Neutrophil (primary cell): ENCODE measurements at regions not wholly inside any gene's neighbourhood (a gene's known extent, or its start where the extent isn't known, plus 50 kb on each side); places are given as distances from the start of the nearest gene placed in this dataset.

ENCODE experiments used
- H3K27ac ChIP-seq: fragments of 200-600 bp; sonication (generic); 2 replicates; pipeline ENCODE4 v1.5.1; 2016; ENCODE audit warnings: mild to moderate bottlenecking, moderate library complexity
- H3K27me3 ChIP-seq: fragments of 200-600 bp; sonication (generic); 2 replicates; pipeline ENCODE4 v1.6.0; 2016; ENCODE audit warnings: mild to moderate bottlenecking
- H3K36me3 ChIP-seq: fragments of 200-600 bp; sonication (generic); 2 replicates; pipeline ENCODE4 v1.5.1; 2017
- H3K4me1 ChIP-seq, 2 experiments: fragments of 200-600 bp in 1 of 2; sonication (generic) in 1 of 2; 1 replicate in 1 of 2; 2 replicates in 1 of 2; pipeline versions ENCODE4 v1.5.1 to v1.6.1; 2013 to 2016; ENCODE audit warnings: low read depth in 1 of 2, low read length in 1 of 2, mild to moderate bottlenecking in 1 of 2, moderate library complexity in 1 of 2; ENCODE audit not compliant: control insufficient read depth in 1 of 2, insufficient read depth in 1 of 2
- H3K4me3 ChIP-seq, 2 experiments: fragments of 200-600 bp in 1 of 2; sonication (generic) in 1 of 2; 1 replicate in 1 of 2; 2 replicates in 1 of 2; pipeline ENCODE4 v1.5.1; 2013 to 2016; ENCODE audit warnings: low read depth in 1 of 2, low read length in 1 of 2, mild to moderate bottlenecking in 1 of 2, moderate library complexity in 1 of 2
- H3K9me3 ChIP-seq: fragments of 200-600 bp; sonication (generic); 2 replicates; pipeline ENCODE4 v1.5.1; 2016
- TF ChIP-seq, protein P1 (sequence below): fragments of 200-600 bp; sonication (generic); IDR thresholded peaks from 2 replicates; pipeline ENCODE4 v1.5.1; 2016; ENCODE audit warnings: antibody characterized with exemption

DNA sequence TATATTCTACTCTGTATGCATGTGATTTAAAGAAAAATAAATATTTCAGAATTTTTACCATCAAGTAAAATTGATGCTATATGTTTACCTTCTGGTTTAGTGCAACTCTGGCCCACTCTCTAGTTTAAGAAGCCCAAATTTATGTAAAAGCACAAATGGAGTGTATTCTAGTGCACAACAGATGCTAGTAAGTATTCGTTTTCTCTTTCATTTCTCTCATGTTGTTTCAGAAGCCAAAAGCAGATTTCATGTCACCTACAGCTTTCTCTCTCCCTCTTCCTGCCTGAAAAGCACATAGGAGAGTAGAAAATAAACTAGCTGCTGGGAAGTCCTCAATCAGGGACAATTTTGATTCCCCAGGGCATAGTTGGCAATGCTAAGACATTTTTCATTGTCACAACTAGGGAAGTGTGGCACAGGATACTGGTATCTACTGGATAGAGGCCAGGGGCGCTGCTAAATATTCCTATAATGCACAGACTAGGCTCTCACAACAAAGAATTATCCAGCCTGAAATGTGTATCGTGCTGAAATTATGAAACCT, 147.4 kb upstream of the ARHGEF26 start:
- Histone ChIP-seq H3K4me3 (no peak overlapping the region), H3K27me3 (no peaks in the 10 kb centered on the region), H3K4me1 (no peaks in the 10 kb centered on the region), H3K9me3 (no peaks in the 10 kb centered on the region), H3K27ac (no peak overlapping the region), H3K36me3 (no peaks in the 10 kb centered on the region)
- TF ChIP-seq, protein P1, sequence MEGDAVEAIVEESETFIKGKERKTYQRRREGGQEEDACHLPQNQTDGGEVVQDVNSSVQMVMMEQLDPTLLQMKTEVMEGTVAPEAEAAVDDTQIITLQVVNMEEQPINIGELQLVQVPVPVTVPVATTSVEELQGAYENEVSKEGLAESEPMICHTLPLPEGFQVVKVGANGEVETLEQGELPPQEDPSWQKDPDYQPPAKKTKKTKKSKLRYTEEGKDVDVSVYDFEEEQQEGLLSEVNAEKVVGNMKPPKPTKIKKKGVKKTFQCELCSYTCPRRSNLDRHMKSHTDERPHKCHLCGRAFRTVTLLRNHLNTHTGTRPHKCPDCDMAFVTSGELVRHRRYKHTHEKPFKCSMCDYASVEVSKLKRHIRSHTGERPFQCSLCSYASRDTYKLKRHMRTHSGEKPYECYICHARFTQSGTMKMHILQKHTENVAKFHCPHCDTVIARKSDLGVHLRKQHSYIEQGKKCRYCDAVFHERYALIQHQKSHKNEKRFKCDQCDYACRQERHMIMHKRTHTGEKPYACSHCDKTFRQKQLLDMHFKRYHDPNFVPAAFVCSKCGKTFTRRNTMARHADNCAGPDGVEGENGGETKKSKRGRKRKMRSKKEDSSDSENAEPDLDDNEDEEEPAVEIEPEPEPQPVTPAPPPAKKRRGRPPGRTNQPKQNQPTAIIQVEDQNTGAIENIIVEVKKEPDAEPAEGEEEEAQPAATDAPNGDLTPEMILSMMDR: no peak

DNA sequence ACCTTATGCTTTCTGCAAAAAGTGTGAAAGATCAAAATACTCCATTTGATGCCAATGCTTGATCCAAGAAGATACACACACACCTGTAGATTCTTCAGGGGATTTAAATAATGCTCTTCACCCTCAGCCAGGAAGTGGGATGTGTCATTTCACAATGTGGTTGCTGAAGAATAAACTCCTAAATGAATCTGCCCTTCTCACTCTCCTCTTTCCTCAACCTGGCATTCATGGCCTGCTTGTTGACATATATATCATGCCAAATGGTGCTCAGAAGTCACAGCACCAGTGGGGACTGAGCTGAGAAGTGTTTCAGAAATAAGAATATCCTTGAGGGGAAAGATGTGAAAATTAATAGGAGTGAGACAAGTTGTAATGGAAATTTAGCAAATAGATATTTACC, 146.6 kb upstream of the ARHGEF26 start:
- no peaks in the 10 kb centered on the region for H3K4me1 ChIP-seq
- H3K27ac ChIP-seq: no peak overlapping the region
- TF ChIP-seq, protein P1: no peak
- H3K9me3 ChIP-seq: no peaks in the 10 kb centered on the region
- H3K36me3 ChIP-seq: no peaks in the 10 kb centered on the region
- H3K27me3 ChIP-seq: no peaks in the 10 kb centered on the region
- H3K4me3 ChIP-seq: no peak overlapping the region

DNA sequence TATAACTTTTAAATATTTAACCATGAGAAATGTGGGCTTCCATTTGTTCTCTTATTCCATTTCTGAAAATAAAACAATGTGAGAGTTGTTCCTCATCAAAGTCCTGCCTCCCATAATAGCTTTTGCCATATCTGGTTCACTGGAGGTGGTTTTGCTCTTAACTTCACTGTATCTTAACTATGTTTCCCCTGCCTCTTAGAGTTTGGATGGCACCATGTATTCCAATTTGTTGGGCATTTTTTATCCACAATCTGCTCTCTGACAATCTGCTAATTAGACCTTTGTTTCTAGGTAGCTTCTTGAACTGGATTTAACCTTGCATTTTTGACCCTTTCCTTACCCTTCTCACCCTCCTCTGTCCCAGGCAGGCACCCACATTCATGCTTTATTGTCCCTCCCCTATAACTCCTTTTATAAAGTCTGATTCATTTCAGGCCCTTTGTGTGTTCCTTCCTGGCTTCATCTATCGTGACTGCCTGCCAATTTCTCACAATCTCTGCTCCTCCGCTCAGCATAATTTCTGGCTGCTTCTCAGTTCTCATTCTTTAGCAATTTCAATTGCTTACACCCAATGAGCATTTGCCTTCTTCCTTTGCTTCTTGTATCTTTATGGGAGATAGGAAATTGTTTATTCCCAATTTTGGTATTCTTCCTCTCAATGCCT, 144.2 kb upstream of the ARHGEF26 start:
- TF ChIP-seq, protein P1: no peak
- no peak overlapping the region for H3K27ac ChIP-seq
- H3K4me3 ChIP-seq: no peak overlapping the region
- H3K27me3 ChIP-seq: no peaks in the 10 kb centered on the region
- no peaks in the 10 kb centered on the region for H3K4me1 ChIP-seq
- H3K9me3 ChIP-seq: no peaks in the 10 kb centered on the region
- H3K36me3 ChIP-seq: no peaks in the 10 kb centered on the region

DNA sequence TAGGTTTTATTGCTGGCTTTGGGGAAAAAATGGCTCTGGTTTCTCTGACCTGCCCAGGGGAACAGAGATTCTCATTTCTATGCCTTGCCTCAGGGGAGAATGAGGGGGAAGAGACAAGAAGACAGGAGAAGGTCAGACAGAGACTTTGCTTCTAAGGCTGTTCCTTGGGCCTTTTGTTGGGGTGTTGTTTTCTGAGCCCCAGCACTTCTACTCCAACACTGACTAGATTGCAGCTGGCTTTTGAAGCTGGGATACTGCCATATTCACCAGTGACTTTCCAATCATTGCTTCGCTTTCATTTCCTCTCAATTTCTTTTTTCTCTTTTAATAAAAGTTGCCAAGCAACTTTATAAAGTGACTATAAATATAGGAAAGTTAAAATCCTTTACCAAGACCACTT, 143.2 kb upstream of the ARHGEF26 start:
- no peaks in the 10 kb centered on the region for H3K27me3 ChIP-seq
- no peaks in the 10 kb centered on the region for H3K9me3 ChIP-seq
- TF ChIP-seq, protein P1: no peak
- H3K36me3 ChIP-seq: no peaks in the 10 kb centered on the region
- H3K27ac ChIP-seq: no peak overlapping the region
- H3K4me3 ChIP-seq: no peak overlapping the region
- H3K4me1 ChIP-seq: no peaks in the 10 kb centered on the region

DNA sequence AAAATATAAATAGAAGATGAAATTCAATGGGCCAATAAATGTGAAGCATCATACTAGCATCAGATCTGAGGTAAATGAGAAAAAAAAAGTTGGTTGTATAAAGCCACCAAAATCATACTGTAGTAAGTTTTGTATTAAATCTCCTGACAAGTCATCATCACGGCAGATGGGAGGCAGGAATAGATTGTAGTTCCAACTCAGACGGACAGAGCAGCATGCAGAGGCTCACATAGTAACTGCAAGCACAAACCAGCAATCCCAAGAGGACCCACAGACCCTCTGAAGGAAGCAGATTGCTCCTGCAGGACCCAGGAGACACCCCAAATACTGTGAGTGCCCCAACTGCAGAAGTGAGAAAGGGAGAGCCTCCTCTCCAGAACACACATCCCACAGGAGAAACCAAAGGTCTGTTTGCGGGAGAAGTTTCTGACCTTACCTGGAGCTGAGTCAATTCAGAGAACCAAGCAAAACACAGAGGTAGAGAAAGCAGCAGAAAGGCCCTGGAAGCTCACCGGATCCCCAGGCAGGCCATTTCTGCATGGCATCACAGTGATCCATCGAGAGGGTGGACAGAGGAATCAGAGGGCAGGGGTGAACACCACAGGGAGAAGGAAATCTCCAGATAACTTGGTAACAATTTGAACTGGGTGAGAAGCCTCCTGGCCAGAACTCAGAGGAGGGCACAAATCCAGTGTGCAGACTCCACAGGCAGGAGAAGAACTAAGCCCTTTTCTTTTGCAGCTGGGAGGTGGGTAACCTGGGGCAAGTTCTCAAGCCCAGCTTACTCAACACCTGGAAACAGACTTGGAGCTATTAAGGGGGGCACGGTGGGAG, 141.6 kb upstream of the ARHGEF26 start:
- TF ChIP-seq, protein P1: no peak
- Histone ChIP-seq H3K27me3 (no peaks in the 10 kb centered on the region), H3K9me3 (no peaks in the 10 kb centered on the region), H3K27ac (no peak overlapping the region), H3K4me3 (no peak overlapping the region), H3K36me3 (no peaks in the 10 kb centered on the region), H3K4me1 (no peaks in the 10 kb centered on the region)
